Peyer's patch (tissue), 4 donors: ENCODE measurements at regions not wholly inside any gene's neighbourhood (a gene's known extent, or its start where the extent isn't known, plus 50 kb on each side); places are given as distances from the start of the nearest gene placed in this dataset.

ENCODE experiments used
- POLR2A ChIP-seq, 2 donors: fragments of 450-650 bp; IDR thresholded peaks; one replicate each; pipeline ENCODE4 v1.5.1; 2017; ENCODE audit warnings: antibody characterized with exemption in 2 of 2, mild to moderate bottlenecking in 2 of 2, moderate library complexity in 2 of 2
- TF ChIP-seq, protein P1 (sequence below), 6 experiments: fragments of 450-650 bp in 4 of 6; fragments of 200-600 bp in 2 of 6; sonication (generic) in 1 of 6; IDR thresholded peaks; one replicate each; pipeline ENCODE4 v1.5.1; 2017 to 2019; ENCODE audit warnings: antibody characterized with exemption in 6 of 6, mild to moderate bottlenecking in 3 of 6, moderate library complexity in 1 of 6

GRCh38 chr6:82045965-82046756 is 201.4 kb downstream of the IBTK start:
- TF ChIP-seq, protein P1, sequence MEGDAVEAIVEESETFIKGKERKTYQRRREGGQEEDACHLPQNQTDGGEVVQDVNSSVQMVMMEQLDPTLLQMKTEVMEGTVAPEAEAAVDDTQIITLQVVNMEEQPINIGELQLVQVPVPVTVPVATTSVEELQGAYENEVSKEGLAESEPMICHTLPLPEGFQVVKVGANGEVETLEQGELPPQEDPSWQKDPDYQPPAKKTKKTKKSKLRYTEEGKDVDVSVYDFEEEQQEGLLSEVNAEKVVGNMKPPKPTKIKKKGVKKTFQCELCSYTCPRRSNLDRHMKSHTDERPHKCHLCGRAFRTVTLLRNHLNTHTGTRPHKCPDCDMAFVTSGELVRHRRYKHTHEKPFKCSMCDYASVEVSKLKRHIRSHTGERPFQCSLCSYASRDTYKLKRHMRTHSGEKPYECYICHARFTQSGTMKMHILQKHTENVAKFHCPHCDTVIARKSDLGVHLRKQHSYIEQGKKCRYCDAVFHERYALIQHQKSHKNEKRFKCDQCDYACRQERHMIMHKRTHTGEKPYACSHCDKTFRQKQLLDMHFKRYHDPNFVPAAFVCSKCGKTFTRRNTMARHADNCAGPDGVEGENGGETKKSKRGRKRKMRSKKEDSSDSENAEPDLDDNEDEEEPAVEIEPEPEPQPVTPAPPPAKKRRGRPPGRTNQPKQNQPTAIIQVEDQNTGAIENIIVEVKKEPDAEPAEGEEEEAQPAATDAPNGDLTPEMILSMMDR (IDR thresholded peaks at IDR 0.05) = no peak
- TF ChIP-seq POLR2A (IDR thresholded peaks at IDR 0.05) = no peak
